ENCODE measurements at regions not wholly inside any gene's neighbourhood (a gene's known extent, or its start where the extent isn't known, plus 50 kb on each side); places are given as distances from the start of the nearest gene placed in this dataset.

DNA sequence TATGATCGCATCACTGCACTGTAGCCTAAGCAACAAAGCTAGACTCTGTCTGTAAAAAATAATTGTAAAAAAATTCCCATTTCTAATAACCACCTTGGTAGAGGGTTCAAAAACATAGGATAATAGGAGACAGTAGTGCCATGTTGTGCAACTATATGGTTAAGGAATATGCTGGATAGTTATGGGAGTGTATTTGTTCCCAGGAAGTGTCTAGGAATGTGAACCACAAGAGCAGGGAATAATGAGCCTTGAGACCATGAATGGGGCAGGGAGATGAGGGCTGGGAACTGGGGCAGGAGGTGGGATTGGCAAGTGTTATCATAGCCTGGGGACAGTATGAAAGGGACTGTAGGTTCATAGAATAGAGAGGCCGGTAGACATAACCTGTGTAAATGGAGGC is 50.4 kb downstream of the RUSC2 start:
- ChIA-PET POLR2A (no interaction called here), CTCF (interaction anchor here (0.9 to 5.1 kb wide), 6 partner anchors 9 to 22 kb away, joined by 3 to 64 read pairs (median 4); no protein-coding TSS in a partner anchor)
- H3K4me3 ChIP-seq (ENCODE audit: low read depth, low read length), result peak overlapping the region; percentile 67
- TF ChIP-seq, protein P1, sequence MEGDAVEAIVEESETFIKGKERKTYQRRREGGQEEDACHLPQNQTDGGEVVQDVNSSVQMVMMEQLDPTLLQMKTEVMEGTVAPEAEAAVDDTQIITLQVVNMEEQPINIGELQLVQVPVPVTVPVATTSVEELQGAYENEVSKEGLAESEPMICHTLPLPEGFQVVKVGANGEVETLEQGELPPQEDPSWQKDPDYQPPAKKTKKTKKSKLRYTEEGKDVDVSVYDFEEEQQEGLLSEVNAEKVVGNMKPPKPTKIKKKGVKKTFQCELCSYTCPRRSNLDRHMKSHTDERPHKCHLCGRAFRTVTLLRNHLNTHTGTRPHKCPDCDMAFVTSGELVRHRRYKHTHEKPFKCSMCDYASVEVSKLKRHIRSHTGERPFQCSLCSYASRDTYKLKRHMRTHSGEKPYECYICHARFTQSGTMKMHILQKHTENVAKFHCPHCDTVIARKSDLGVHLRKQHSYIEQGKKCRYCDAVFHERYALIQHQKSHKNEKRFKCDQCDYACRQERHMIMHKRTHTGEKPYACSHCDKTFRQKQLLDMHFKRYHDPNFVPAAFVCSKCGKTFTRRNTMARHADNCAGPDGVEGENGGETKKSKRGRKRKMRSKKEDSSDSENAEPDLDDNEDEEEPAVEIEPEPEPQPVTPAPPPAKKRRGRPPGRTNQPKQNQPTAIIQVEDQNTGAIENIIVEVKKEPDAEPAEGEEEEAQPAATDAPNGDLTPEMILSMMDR (IDR thresholded peaks at IDR 0.05; ENCODE audit: insufficient read depth, low read length, missing control alignments), result no peak
- DNase-seq (ENCODE audit: low read depth, low spot score), result no peak

DNA sequence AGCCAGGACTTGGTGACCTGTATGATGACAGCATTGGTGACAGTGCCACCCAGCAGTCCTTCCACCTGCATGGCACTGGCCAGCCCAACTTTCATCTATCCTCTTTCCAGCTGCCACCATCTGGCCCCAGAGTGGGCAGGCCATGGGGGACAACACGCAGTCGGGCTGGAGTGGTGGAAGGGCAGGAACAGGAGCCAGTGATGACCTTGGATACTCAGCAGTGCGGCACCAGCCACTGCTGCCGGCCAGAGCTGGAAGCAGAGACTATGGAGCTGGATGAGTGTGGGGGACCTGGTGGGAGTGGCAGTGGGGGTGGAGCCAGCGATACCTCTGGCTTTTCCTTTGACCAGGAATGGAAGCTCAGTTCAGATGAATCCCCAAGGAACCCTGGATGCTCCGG is 56.9 kb downstream of the RUSC2 start:
- TF ChIP-seq, protein P1 (IDR thresholded peaks at IDR 0.05; ENCODE audit: insufficient read depth, low read length, missing control alignments), result no peak
- no peak for DNase-seq (ENCODE audit: low read depth, low spot score)
- ChIA-PET POLR2A (no interaction called here), CTCF (interaction anchor here (1.3 to 1.4 kb wide), 2 partner anchors 58 to 647 kb away, joined by 3 read pairs; no protein-coding TSS in a partner anchor)
- no peak overlapping the region for H3K4me3 ChIP-seq (ENCODE audit: low read depth, low read length)

DNA sequence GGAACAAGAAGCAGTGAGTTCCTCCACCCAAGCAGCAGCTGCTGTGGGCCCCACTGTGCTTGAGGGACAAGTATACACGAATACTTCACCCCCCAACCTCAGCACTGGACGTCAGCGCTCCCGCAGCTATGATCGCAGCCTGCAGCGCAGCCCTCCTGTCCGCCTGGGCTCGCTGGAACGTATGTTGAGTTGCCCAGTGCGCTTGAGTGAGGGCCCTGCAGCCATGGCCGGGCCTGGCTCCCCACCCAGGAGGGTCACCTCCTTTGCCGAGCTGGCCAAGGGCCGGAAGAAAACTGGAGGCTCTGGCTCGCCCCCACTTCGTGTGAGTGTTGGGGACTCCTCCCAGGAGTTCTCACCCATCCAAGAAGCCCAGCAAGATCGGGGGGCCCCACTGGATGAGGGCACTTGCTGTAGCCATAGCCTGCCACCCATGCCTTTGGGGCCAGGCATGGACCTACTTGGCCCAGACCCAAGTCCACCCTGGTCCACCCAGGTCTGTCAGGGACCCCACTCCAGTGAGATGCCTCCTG is 57.1 kb upstream of the TESK1 start:
- CTCF ChIA-PET, result interaction anchor here (1.9 kb wide), 1 partner anchor 68 kb away, joined by 5 read pairs; no protein-coding TSS in a partner anchor
- POLR2A ChIA-PET, result interaction anchor here (1.1 to 1.4 kb wide), 2 partner anchors 10 to 58 kb away, joined by 3 read pairs; partner anchors contain the start of gene RUSC2
- TF ChIP-seq, protein P1 (IDR thresholded peaks at IDR 0.05; ENCODE audit: insufficient read depth, low read length, missing control alignments), result no peak
- DNase-seq (ENCODE audit: low read depth, low spot score), result no peak
- H3K4me3 ChIP-seq (ENCODE audit: low read depth, low read length), result no peak overlapping the region

DNA sequence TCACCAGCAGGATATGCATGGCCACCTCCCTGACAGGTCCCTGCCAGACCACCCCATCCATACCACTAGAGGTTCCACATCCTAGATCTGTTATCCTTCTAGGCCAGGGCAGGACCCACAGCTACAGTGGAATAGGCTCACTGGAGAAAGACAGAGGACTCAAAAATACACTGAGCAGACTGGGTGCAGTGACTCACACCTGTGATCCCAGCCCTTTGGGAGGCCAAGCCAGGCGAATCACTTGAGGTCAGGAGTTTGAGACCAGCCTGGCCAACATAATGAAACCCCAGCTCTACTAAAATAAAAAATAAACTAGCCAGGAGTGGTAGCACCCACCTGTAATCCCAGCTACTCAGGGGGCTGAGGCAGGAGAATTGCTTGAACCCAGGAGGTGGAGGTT is 56.5 kb upstream of the TESK1 start:
- H3K4me3 ChIP-seq (ENCODE audit: low read depth, low read length), result no peak overlapping the region
- POLR2A ChIA-PET, result interaction anchor here (1.1 to 1.4 kb wide), 2 partner anchors 10 to 59 kb away, joined by 3 read pairs; partner anchors contain the start of gene RUSC2
- CTCF ChIA-PET, result interaction anchor here (0.7 to 1.9 kb wide), 3 partner anchors 62 to 69 kb away, joined by 3 to 5 read pairs (median 4); no protein-coding TSS in a partner anchor
- DNase-seq (ENCODE audit: low read depth, low spot score), result no peak
- TF ChIP-seq, protein P1 (IDR thresholded peaks at IDR 0.05; ENCODE audit: insufficient read depth, low read length, missing control alignments), result no peak

DNA sequence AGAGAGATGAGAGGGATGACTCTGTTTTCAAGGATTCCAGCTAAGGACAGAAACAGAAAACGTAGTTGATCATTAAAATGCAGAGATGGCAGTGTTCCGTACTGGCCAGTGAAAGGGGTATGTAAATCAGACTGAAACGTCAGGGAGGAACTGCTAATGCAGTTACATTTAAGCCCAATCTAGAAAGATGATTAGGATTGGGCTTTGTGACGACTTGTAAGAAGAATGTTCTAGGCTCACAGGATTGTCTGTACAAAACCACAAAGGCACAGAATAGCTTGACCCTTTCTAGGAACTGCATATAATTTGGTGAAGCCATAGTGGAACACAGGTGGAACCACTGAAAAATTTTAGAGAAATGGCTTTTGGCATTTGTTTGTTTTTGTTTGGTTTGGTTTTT is 55.6 kb upstream of the TESK1 start:
- TF ChIP-seq, protein P1 (IDR thresholded peaks at IDR 0.05; ENCODE audit: insufficient read depth, low read length, missing control alignments), result no peak
- ChIA-PET CTCF (interaction anchor here (0.6 to 1.9 kb wide), 6 partner anchors 10 to 70 kb away, joined by 3 to 5 read pairs (median 3); no protein-coding TSS in a partner anchor), POLR2A (interaction anchor here (0.7 kb wide), 1 partner anchor 30 kb away, joined by 3 read pairs; no protein-coding TSS in a partner anchor)
- DNase-seq (ENCODE audit: low read depth, low spot score), result no peak
- no peak overlapping the region for H3K4me3 ChIP-seq (ENCODE audit: low read depth, low read length)

DNA sequence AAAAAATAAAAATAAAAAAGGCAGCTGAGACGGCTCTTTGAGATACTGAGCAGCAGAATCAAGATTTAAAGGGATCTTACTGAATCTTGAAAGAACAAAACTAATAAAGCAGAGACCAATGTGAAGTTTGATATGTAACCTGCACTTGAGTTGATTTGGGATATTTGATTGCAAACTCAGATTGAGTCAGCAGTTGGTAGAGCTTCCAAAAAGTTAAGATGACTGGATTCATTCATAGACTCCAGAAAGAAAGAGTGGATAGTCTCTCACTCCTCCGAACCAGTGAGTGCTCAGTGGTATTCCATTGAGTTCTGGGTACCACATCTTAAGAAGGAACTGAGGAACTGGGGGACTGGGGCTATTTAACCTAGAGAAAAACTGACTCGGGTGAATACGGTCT is 52.7 kb upstream of the TESK1 start:
- ChIA-PET CTCF (interaction anchor here (0.6 to 7.7 kb wide), 14 partner anchors 8 to 209 kb away, joined by 3 to 170 read pairs (median 31); partner anchors contain the start of gene RUSC2), POLR2A (interaction anchor here (0.7 to 2.2 kb wide), 2 partner anchors 15 to 34 kb away, joined by 3 to 10 read pairs; no protein-coding TSS in a partner anchor)
- TF ChIP-seq, protein P1 (IDR thresholded peaks at IDR 0.05; ENCODE audit: insufficient read depth, low read length, missing control alignments), result no peak
- H3K4me3 ChIP-seq (ENCODE audit: low read depth, low read length), result no peak overlapping the region
- no peak for DNase-seq (ENCODE audit: low read depth, low spot score)

Measured in AG04449 (cell line).